ENCODE measurements at regions not wholly inside any gene's neighbourhood (a gene's known extent, or its start where the extent isn't known, plus 50 kb on each side); places are given as distances from the start of the nearest gene placed in this dataset.

GRCh38 chr7:18151422-18151821 is 123.8 kb upstream of the PRPS1L1 start:
- Histone ChIP-seq H3K9me3 (ENCODE audit: control insufficient read depth, low read length) (no peaks in the 10 kb centered on the region), H3K27ac (ENCODE audit: low read depth, low read length) (no peak overlapping the region), H3K9ac (ENCODE audit: extremely low read depth, low read length, poor library complexity, severe bottlenecking) (no peak overlapping the region), H3K4me3 (ENCODE audit: low read length) (no peak overlapping the region), H3K36me3 (ENCODE audit: control insufficient read depth, insufficient read depth, low read length) (no peaks in the 10 kb centered on the region), H3K27me3 (ENCODE audit: control insufficient read depth, insufficient read depth, low read length, poor library complexity, severe bottlenecking) (no peaks in the 10 kb centered on the region), H3K4me1 (ENCODE audit: control insufficient read depth, insufficient read depth, low read length) (no peaks in the 10 kb centered on the region)
- H3K27ac Mint-ChIP-seq = no peak overlapping the region
- no peak for DNase-seq
- WGBS, 2 experiments (ENCODE audit: insufficient coverage in 1 of 2, insufficient read length in 1 of 2) = 100% methylated on average over 1 of the region's 1 CpG; no CpG with 5 or more reads in 1 of the 2 experiments
- H3K9me3 Mint-ChIP-seq = no peaks in the 10 kb centered on the region
- no peak overlapping the region for H3K4me3 Mint-ChIP-seq
- TF ChIP-seq CTCF (conservative IDR thresholded peaks at IDR 0.05) = peak; percentile 18
- H3K27me3 Mint-ChIP-seq (ENCODE audit: insufficient read depth) = no peaks in the 10 kb centered on the region
- H3K4me1 Mint-ChIP-seq = peaks cover 6% of the 10 kb centered on the region
- H3K36me3 Mint-ChIP-seq (ENCODE audit: low read depth) = no peaks in the 10 kb centered on the region

- TF ChIP-seq CTCF (conservative IDR thresholded peaks at IDR 0.05) = no peak
- no peaks in the 10 kb centered on the region for H3K9me3 ChIP-seq (ENCODE audit: control insufficient read depth, low read length)
- H3K27me3 ChIP-seq (ENCODE audit: control insufficient read depth, insufficient read depth, low read length, poor library complexity, severe bottlenecking) = no peaks in the 10 kb centered on the region
- no peaks in the 10 kb centered on the region for H3K4me1 ChIP-seq (ENCODE audit: control insufficient read depth, insufficient read depth, low read length)
- no peak overlapping the region for H3K9ac ChIP-seq (ENCODE audit: extremely low read depth, low read length, poor library complexity, severe bottlenecking)
- H3K4me1 Mint-ChIP-seq = peaks cover 6% of the 10 kb centered on the region
- no peak overlapping the region for H3K4me3 ChIP-seq (ENCODE audit: low read length)
- H3K27ac Mint-ChIP-seq = no peak overlapping the region
- WGBS, 2 experiments (ENCODE audit: insufficient coverage in 1 of 2, insufficient read length in 1 of 2) = 89 to 92% methylated on average over 4 to 6 of the region's 6 CpGs
- no peak overlapping the region for H3K4me3 Mint-ChIP-seq
- no peaks in the 10 kb centered on the region for H3K36me3 Mint-ChIP-seq (ENCODE audit: low read depth)
- no peaks in the 10 kb centered on the region for H3K27me3 Mint-ChIP-seq (ENCODE audit: insufficient read depth)
- H3K27ac ChIP-seq (ENCODE audit: low read depth, low read length) = no peak overlapping the region
- H3K36me3 ChIP-seq (ENCODE audit: control insufficient read depth, insufficient read depth, low read length) = no peaks in the 10 kb centered on the region
- no peaks in the 10 kb centered on the region for H3K9me3 Mint-ChIP-seq
- DNase-seq = no peak
Observed at GRCh38 chr7:18153183-18153748, 125.6 kb upstream of the PRPS1L1 start.

- H3K9me3 Mint-ChIP-seq = no peaks in the 10 kb centered on the region
- Histone ChIP-seq H3K27ac (ENCODE audit: low read depth, low read length) (no peak overlapping the region), H3K9ac (ENCODE audit: extremely low read depth, low read length, poor library complexity, severe bottlenecking) (no peak overlapping the region), H3K27me3 (ENCODE audit: control insufficient read depth, insufficient read depth, low read length, poor library complexity, severe bottlenecking) (no peaks in the 10 kb centered on the region), H3K4me3 (ENCODE audit: low read length) (no peak overlapping the region), H3K36me3 (ENCODE audit: control insufficient read depth, insufficient read depth, low read length) (no peaks in the 10 kb centered on the region), H3K4me1 (ENCODE audit: control insufficient read depth, insufficient read depth, low read length) (no peaks in the 10 kb centered on the region), H3K9me3 (ENCODE audit: control insufficient read depth, low read length) (no peaks in the 10 kb centered on the region)
- H3K27ac Mint-ChIP-seq = no peak overlapping the region
- no peak for TF ChIP-seq CTCF (conservative IDR thresholded peaks at IDR 0.05)
- 64 to 84% methylated on average over 2 to 5 of the region's 5 CpGs for WGBS, 2 experiments (ENCODE audit: insufficient coverage in 1 of 2, insufficient read length in 1 of 2)
- H3K36me3 Mint-ChIP-seq (ENCODE audit: low read depth) = no peaks in the 10 kb centered on the region
- DNase-seq = no peak
- no peak overlapping the region for H3K4me3 Mint-ChIP-seq
- H3K4me1 Mint-ChIP-seq = peaks cover 6% of the 10 kb centered on the region
- H3K27me3 Mint-ChIP-seq (ENCODE audit: insufficient read depth) = no peaks in the 10 kb centered on the region
Observed at GRCh38 chr7:18154726-18155125, 127.1 kb upstream of the PRPS1L1 start.

Data from endodermal cell (in vitro differentiated cells).